BLaER1 treated with 17β-estradiol and CSF1 and Interleukin-3, amounts not matched to agents 10 nM and 100 nM (cell line): ENCODE measurements at regions not wholly inside any gene's neighbourhood (a gene's known extent, or its start where the extent isn't known, plus 50 kb on each side); places are given as distances from the start of the nearest gene placed in this dataset.

Experiments used
- H3K27ac ChIP-seq, 11 experiments: shearing (Covaris generic); formaldehyde crosslinking; 2 replicates each; pipeline ENCODE4 v1.8.1; 2022
- H3K27me3 ChIP-seq, 11 experiments: shearing (Covaris generic); formaldehyde crosslinking; 2 replicates each; pipeline ENCODE4 v1.8.1; 2022
- H3K36me3 ChIP-seq, 11 experiments: shearing (Covaris generic); formaldehyde crosslinking; 2 replicates each; pipeline ENCODE4 v1.8.1; 2022
- H3K4me1 ChIP-seq, 10 experiments: shearing (Covaris generic); formaldehyde crosslinking; 2 replicates each; pipeline ENCODE4 v1.8.1; 2022
- H3K4me2 ChIP-seq, 11 experiments: shearing (Covaris generic); formaldehyde crosslinking; 2 replicates each; pipeline ENCODE4 v1.8.1; 2022
- H3K4me3 ChIP-seq, 10 experiments: shearing (Covaris generic); formaldehyde crosslinking; 2 replicates each; pipeline ENCODE4 v1.8.1; 2022
- H3K9ac ChIP-seq, 11 experiments: shearing (Covaris generic); formaldehyde crosslinking; 2 replicates each; pipeline ENCODE4 v1.8.1; 2022
- H3K9me3 ChIP-seq, 11 experiments: shearing (Covaris generic); formaldehyde crosslinking; replicated peaks in 1 of 11; 2 replicates each; pipeline ENCODE4 v1.8.1; 2022
- H4K20me1 ChIP-seq, 11 experiments: shearing (Covaris generic); formaldehyde crosslinking; 2 replicates each; pipeline ENCODE4 v1.8.1; 2022
- Cebpa-rat ChIP-seq, 11 experiments: shearing (Covaris generic); IDR thresholded peaks; 2 replicates each; pipeline ENCODE4 v1.8.1; 2022

GRCh38 chr10:88113232-88113631 lies 249.8 kb downstream of the PTEN start:
- Histone ChIP-seq H3K4me2 (peak overlapping the region; percentile 69 to 89 (median 80)), H3K27ac (peak overlapping the region in 10 of 11 experiments; percentile 24 to 96 (median 89); a peak in 19 of 22 replicates), H3K27me3 (no peaks in the 10 kb centered on the region), H3K4me3 (peak overlapping the region in 1 of 10 experiments; percentile 20; a peak in 3 of 20 replicates), H3K9me3 (peaks cover 0 to 10% (median 0%) of the 10 kb centered on the region in 11 experiments; a peak in 8 of 22 replicates), H3K4me1 (peaks cover 78 to 89% (median 84%) of the 10 kb centered on the region in 10 experiments), H3K36me3 (no peaks in the 10 kb centered on the region), H4K20me1 (no peaks in the 10 kb centered on the region), H3K9ac (peak overlapping the region in 9 of 11 experiments; percentile 25 to 78 (median 68); a peak in 17 of 22 replicates)
- peak in 1 of 11 experiments; percentile 31; a peak in 1 of 22 replicates for TF ChIP-seq Cebpa-rat (IDR thresholded peaks at IDR 0.05)

GRCh38 chr10:88113657-88114272 lies 250.3 kb downstream of the PTEN start:
- Histone ChIP-seq H3K36me3 (no peaks in the 10 kb centered on the region), H3K4me2 (peak overlapping the region; percentile 69 to 89 (median 80)), H3K4me3 (peak overlapping the region in 1 of 10 experiments; percentile 20; a peak in 3 of 20 replicates), H3K27ac (peak overlapping the region in 10 of 11 experiments; percentile 24 to 96 (median 89); a peak in 18 of 22 replicates), H3K4me1 (peaks cover 78 to 89% (median 84%) of the 10 kb centered on the region in 10 experiments), H3K9me3 (peaks cover 0 to 10% (median 0%) of the 10 kb centered on the region in 11 experiments; a peak in 8 of 22 replicates), H4K20me1 (no peaks in the 10 kb centered on the region), H3K27me3 (no peaks in the 10 kb centered on the region), H3K9ac (peak overlapping the region in 9 of 11 experiments; percentile 25 to 78 (median 68); a peak in 17 of 22 replicates)
- no peak for TF ChIP-seq Cebpa-rat (IDR thresholded peaks at IDR 0.05)

GRCh38 chr10:88114368-88114767 lies 250.9 kb downstream of the PTEN start:
- H3K4me2 ChIP-seq = peak overlapping the region; percentile 69 to 89 (median 80)

GRCh38 chr10:88115407-88115806 lies 252.0 kb downstream of the PTEN start:
- Histone ChIP-seq H3K4me3 (no peak overlapping the region), H3K4me2 (peak overlapping the region; percentile 69 to 89 (median 80)), H4K20me1 (no peaks in the 10 kb centered on the region), H3K27me3 (no peaks in the 10 kb centered on the region), H3K27ac (peak overlapping the region in 6 of 11 experiments; percentile 88 to 96 (median 91); a peak in 10 of 22 replicates), H3K9ac (no peak overlapping the region), H3K36me3 (no peaks in the 10 kb centered on the region), H3K9me3 (peaks cover 0 to 5% (median 0%) of the 10 kb centered on the region in 11 experiments; a peak in 4 of 22 replicates), H3K4me1 (peaks cover 78 to 90% (median 84%) of the 10 kb centered on the region in 10 experiments)
- TF ChIP-seq Cebpa-rat (IDR thresholded peaks at IDR 0.05) = no peak

More at GRCh38 chr10:88114368-88114767, 250.9 kb downstream of the PTEN start:
- no peaks in the 10 kb centered on the region for H3K27me3 ChIP-seq
- no peaks in the 10 kb centered on the region for H3K36me3 ChIP-seq
- peak overlapping the region in 9 of 11 experiments; percentile 57 to 96 (median 90); a peak in 18 of 22 replicates for H3K27ac ChIP-seq
- H3K4me1 ChIP-seq = peaks cover 77 to 88% (median 82%) of the 10 kb centered on the region in 10 experiments
- peak overlapping the region in 6 of 11 experiments; percentile 60 to 78 (median 70); a peak in 12 of 22 replicates for H3K9ac ChIP-seq
- no peaks in the 10 kb centered on the region for H4K20me1 ChIP-seq
- H3K4me3 ChIP-seq = no peak overlapping the region; a peak in 1 of 20 replicates
- peaks cover 0 to 10% (median 0%) of the 10 kb centered on the region in 11 experiments; a peak in 8 of 22 replicates for H3K9me3 ChIP-seq
- no peak for TF ChIP-seq Cebpa-rat (IDR thresholded peaks at IDR 0.05)

- peak overlapping the region; percentile 69 to 89 (median 80) for H3K4me2 ChIP-seq
- H3K9ac ChIP-seq = no peak overlapping the region
Observed at GRCh38 chr10:88115968-88116367, 252.5 kb downstream of the PTEN start.

GRCh38 chr10:88116481-88116880 lies 253.1 kb downstream of the PTEN start:
- Histone ChIP-seq H3K4me2 (peak overlapping the region; percentile 69 to 89 (median 80)), H3K9ac (peak overlapping the region in 3 of 11 experiments; percentile 4 to 9 (median 6); a peak in 4 of 22 replicates), H3K4me1 (peaks cover 75 to 89% (median 86%) of the 10 kb centered on the region in 10 experiments), H3K27me3 (no peaks in the 10 kb centered on the region), H3K36me3 (no peaks in the 10 kb centered on the region), H3K4me3 (no peak overlapping the region), H3K9me3 (peaks cover 0 to 3% (median 0%) of the 10 kb centered on the region in 11 experiments; a peak in 3 of 22 replicates), H4K20me1 (no peaks in the 10 kb centered on the region), H3K27ac (peak overlapping the region in 10 of 11 experiments; percentile 5 to 94 (median 55); a peak in 16 of 22 replicates)
- no peak for TF ChIP-seq Cebpa-rat (IDR thresholded peaks at IDR 0.05)

More at GRCh38 chr10:88115968-88116367, 252.5 kb downstream of the PTEN start:
- Histone ChIP-seq H4K20me1 (no peaks in the 10 kb centered on the region), H3K4me1 (peaks cover 77 to 90% (median 84%) of the 10 kb centered on the region in 10 experiments), H3K27me3 (no peaks in the 10 kb centered on the region), H3K9me3 (peaks cover 0 to 5% (median 0%) of the 10 kb centered on the region in 11 experiments; a peak in 3 of 22 replicates), H3K36me3 (no peaks in the 10 kb centered on the region), H3K4me3 (no peak overlapping the region; a peak in 1 of 20 replicates), H3K27ac (peak overlapping the region in 4 of 11 experiments; percentile 69 to 96 (median 92); a peak in 4 of 22 replicates)
- TF ChIP-seq Cebpa-rat (IDR thresholded peaks at IDR 0.05) = no peak

GRCh38 chr10:88116971-88117626 lies 253.7 kb downstream of the PTEN start:
- Histone ChIP-seq H3K27ac (peak overlapping the region in 10 of 11 experiments; percentile 5 to 90 (median 55); a peak in 16 of 22 replicates), H3K9me3 (no peaks in the 10 kb centered on the region; a peak in 1 of 22 replicates), H3K36me3 (no peaks in the 10 kb centered on the region), H3K27me3 (no peaks in the 10 kb centered on the region), H4K20me1 (no peaks in the 10 kb centered on the region), H3K4me2 (peak overlapping the region; percentile 69 to 89 (median 80)), H3K4me3 (no peak overlapping the region), H3K9ac (peak overlapping the region in 3 of 11 experiments; percentile 4 to 9 (median 6); a peak in 4 of 22 replicates), H3K4me1 (peaks cover 75 to 90% (median 85%) of the 10 kb centered on the region in 10 experiments)
- no peak for TF ChIP-seq Cebpa-rat (IDR thresholded peaks at IDR 0.05)

GRCh38 chr10:88117869-88118632 lies 254.6 kb downstream of the PTEN start:
- H3K9me3 ChIP-seq = no peaks in the 10 kb centered on the region
- H3K36me3 ChIP-seq = no peaks in the 10 kb centered on the region
- peaks cover 68 to 90% (median 85%) of the 10 kb centered on the region in 10 experiments for H3K4me1 ChIP-seq
- H3K27ac ChIP-seq = peak overlapping the region in 9 of 11 experiments; percentile 5 to 90 (median 55); a peak in 10 of 22 replicates
- H3K9ac ChIP-seq = no peak overlapping the region
- H3K27me3 ChIP-seq = no peaks in the 10 kb centered on the region
- no peaks in the 10 kb centered on the region for H4K20me1 ChIP-seq
- no peak overlapping the region for H3K4me3 ChIP-seq
- H3K4me2 ChIP-seq = peak overlapping the region; percentile 69 to 89 (median 80)
- TF ChIP-seq Cebpa-rat (IDR thresholded peaks at IDR 0.05) = no peak
